Liver (tissue), 3 donors: ENCODE measurements at regions not wholly inside any gene's neighbourhood (a gene's known extent, or its start where the extent isn't known, plus 50 kb on each side); places are given as distances from the start of the nearest gene placed in this dataset.
"Not testable (repeated sequence)": the region's sequence is repeated elsewhere in the genome, so short reads cannot be mapped to it uniquely, and the experiment has no call there.

ENCODE experiments used
- CTCF ChIP-seq: fragments of 150-350 bp; IDR thresholded peaks from 2 replicates; pipeline ENCODE4 v1.5.1; 2017; ENCODE audit warnings: improper control_type of control experiment, low read depth, low read length; ENCODE audit not compliant: missing input control
- RAD21 ChIP-seq, 2 donors: IDR thresholded peaks; 2 replicates each; pipeline ENCODE4 v1.6.1; 2016; ENCODE audit warnings: antibody characterized with exemption in 2 of 2, mild to moderate bottlenecking in 2 of 2
- YY1 ChIP-seq: IDR thresholded peaks from 2 replicates; pipeline ENCODE4 v1.6.1; 2016; ENCODE audit warnings: antibody characterized with exemption, mild to moderate bottlenecking
- donor health status: healthy.
- donor health status: healthy.

- not testable (repeated sequence) for TF ChIP-seq CTCF; RAD21 (IDR thresholded peaks at IDR 0.05); YY1
These were observed 557.4 kb downstream of the CDY1 start for GRCh38 chrY:26179326-26179725.
